ENCODE measurements at regions not wholly inside any gene's neighbourhood (a gene's known extent, or its start where the extent isn't known, plus 50 kb on each side); places are given as distances from the start of the nearest gene placed in this dataset.

DNA sequence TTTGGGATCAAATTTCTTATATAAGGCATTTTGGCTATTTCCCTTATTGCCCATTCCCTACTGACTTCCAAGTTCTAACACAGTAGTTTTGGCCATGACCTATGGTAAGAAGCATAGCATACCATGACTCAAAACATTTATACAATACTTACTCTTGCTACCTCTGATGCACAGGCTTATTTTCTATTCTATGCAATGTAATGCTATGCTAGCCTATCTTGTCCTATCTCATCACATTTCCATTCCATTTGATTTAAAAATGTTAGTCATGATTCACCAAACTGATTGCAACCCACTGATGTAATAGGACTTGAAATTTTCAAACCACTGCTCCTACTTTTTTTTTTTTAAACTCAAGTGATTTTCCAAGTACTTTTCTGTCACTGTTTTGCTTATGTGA, 658.5 kb downstream of the TYW1 start (continued):
- no peak for TF ChIP-seq HOXD13 (CRISPR knock-in tag; IDR thresholded peaks at IDR 0.05; ENCODE audit: borderline replicate concordance)

DNA sequence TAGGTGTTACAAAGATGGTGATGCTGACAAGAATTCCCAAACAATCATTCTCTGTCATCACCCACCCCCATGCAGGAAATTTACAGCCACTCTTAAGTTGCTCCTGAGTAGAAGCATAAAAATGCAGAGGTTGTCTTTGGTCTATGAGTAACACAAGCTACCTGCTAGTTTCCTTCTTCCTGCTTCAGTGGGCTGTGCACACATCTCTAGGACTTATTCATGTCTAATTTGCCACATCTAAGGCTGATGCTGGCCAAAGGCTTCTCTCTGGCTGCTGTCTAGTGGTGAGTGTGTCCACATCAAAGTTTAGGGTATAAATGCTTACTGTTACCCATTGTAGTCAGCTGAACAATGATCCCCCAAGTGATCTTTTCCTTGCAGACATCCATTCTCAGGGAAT, 662.5 kb downstream of the TYW1 start:
- Histone ChIP-seq H3K27ac (ENCODE audit: extremely low read depth, low read depth, low read length) (no peak overlapping the region), H3K36me3 (ENCODE audit: control insufficient read depth in 2 of 2, insufficient read depth in 1 of 2, low read length in 2 of 2) (no peaks in the 10 kb centered on the region), H3K4me1 (ENCODE audit: control insufficient read depth, insufficient read depth, low read length) (no peaks in the 10 kb centered on the region), H3K4me3 (ENCODE audit: low read depth, low read length) (no peak overlapping the region), H3K9me3 (ENCODE audit: control insufficient read depth, insufficient read depth, low read depth, low read length) (no peaks in the 10 kb centered on the region)
- TF ChIP-seq ZNF211 (tag by site-specific recombination; IDR thresholded peaks at IDR 0.05; ENCODE audit: low read depth) = no peak
- no peak for TF ChIP-seq ZNF701 (tag by site-specific recombination; IDR thresholded peaks at IDR 0.05)
- no peak for TF ChIP-seq SP2 (tag by site-specific recombination; IDR thresholded peaks at IDR 0.05)
- no peak for TF ChIP-seq OVOL3 (tag by site-specific recombination; IDR thresholded peaks at IDR 0.05)
- no peak for TF ChIP-seq SETDB1 (IDR thresholded peaks at IDR 0.05; ENCODE audit: insufficient read length, low read length)
- TF ChIP-seq, protein P1, sequence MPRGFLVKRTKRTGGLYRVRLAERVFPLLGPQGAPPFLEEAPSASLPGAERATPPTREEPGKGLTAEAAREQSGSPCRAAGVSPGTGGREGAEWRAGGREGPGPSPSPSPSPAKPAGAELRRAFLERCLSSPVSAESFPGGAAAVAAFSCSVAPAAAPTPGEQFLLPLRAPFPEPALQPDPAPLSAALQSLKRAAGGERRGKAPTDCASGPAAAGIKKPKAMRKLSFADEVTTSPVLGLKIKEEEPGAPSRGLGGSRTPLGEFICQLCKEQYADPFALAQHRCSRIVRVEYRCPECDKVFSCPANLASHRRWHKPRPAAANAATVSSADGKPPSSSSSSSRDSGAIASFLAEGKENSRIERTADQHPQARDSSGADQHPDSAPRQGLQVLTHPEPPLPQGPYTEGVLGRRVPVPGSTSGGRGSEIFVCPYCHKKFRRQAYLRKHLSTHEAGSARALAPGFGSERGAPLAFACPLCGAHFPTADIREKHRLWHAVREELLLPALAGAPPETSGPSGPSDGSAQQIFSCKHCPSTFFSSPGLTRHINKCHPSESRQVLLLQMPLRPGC (tag by site-specific recombination; IDR thresholded peaks at IDR 0.05) = no peak
- no peak for TF ChIP-seq ZNF529 (tag by site-specific recombination; IDR thresholded peaks at IDR 0.05; ENCODE audit: insufficient replicate concordance)
- TF ChIP-seq ZNF600 (tag by site-specific recombination; IDR thresholded peaks at IDR 0.05) = no peak
- no peak for TF ChIP-seq ZNF521 (tag by site-specific recombination; IDR thresholded peaks at IDR 0.05)
- no peak for TF ChIP-seq KLF8 (tag by site-specific recombination; IDR thresholded peaks at IDR 0.05)
- TF ChIP-seq ZNF174 (tag by site-specific recombination; IDR thresholded peaks at IDR 0.05) = no peak
- TF ChIP-seq ZNF366 (tag by site-specific recombination; conservative IDR thresholded peaks at IDR 0.05) = no peak
- TF ChIP-seq ZNF561 (tag by site-specific recombination; IDR thresholded peaks at IDR 0.05; ENCODE audit: borderline replicate concordance) = no peak
- no peak for TF ChIP-seq ZNF843 (tag by site-specific recombination; IDR thresholded peaks at IDR 0.05)
- no peak for TF ChIP-seq ZNF549 (tag by site-specific recombination; IDR thresholded peaks at IDR 0.05)
- no peak for TF ChIP-seq KLF16 (tag by site-specific recombination; IDR thresholded peaks at IDR 0.05)
- no peak for TF ChIP-seq ZNF114 (tag by site-specific recombination; IDR thresholded peaks at IDR 0.05)
- POLR2A ChIA-PET = no interaction called here
- CTCF ChIA-PET = no interaction called here

DNA sequence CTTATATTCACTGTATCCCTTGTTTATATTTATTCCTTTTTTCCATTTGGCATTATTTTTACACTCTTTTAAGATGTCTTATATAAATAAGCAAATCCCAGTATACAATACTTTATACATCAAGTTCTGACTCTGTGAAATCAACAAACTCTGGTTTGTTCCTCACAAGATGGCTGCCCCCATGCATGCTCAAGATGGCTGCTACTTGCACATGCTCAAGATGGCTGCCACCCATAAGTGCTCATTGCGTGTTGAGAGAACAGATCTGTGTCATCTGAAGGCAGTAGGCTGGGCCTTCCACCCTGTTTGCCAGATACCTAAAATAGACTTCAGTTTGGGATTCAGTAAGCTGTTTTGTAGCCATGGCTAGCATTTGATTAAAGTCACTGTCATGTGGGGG, 666.2 kb downstream of the TYW1 start:
- H3K27ac ChIP-seq (ENCODE audit: extremely low read depth, low read depth, low read length) = no peak overlapping the region
- no peaks in the 10 kb centered on the region for H3K36me3 ChIP-seq (ENCODE audit: control insufficient read depth in 2 of 2, insufficient read depth in 1 of 2, low read length in 2 of 2)
- no peak overlapping the region for H3K4me3 ChIP-seq (ENCODE audit: low read depth, low read length)
- ChIA-PET POLR2A (no interaction called here), CTCF (no interaction called here)
- no peaks in the 10 kb centered on the region for H3K9me3 ChIP-seq (ENCODE audit: control insufficient read depth, insufficient read depth, low read depth, low read length)
- H3K4me1 ChIP-seq (ENCODE audit: control insufficient read depth, insufficient read depth, low read length) = no peaks in the 10 kb centered on the region
- TF ChIP-seq ZNF530 (tag by site-specific recombination; IDR thresholded peaks at IDR 0.05; ENCODE audit: low read depth) = no peak
- TF ChIP-seq, protein P2, sequence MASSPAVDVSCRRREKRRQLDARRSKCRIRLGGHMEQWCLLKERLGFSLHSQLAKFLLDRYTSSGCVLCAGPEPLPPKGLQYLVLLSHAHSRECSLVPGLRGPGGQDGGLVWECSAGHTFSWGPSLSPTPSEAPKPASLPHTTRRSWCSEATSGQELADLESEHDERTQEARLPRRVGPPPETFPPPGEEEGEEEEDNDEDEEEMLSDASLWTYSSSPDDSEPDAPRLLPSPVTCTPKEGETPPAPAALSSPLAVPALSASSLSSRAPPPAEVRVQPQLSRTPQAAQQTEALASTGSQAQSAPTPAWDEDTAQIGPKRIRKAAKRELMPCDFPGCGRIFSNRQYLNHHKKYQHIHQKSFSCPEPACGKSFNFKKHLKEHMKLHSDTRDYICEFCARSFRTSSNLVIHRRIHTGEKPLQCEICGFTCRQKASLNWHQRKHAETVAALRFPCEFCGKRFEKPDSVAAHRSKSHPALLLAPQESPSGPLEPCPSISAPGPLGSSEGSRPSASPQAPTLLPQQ (tag by site-specific recombination; IDR thresholded peaks at IDR 0.05) = no peak
- no peak for TF ChIP-seq ZNF621 (tag by site-specific recombination; IDR thresholded peaks at IDR 0.05)
- no peak for TF ChIP-seq ZNF571 (tag by site-specific recombination; IDR thresholded peaks at IDR 0.05)
- TF ChIP-seq GLIS1 (tag by site-specific recombination; IDR thresholded peaks at IDR 0.05) = no peak
- TF ChIP-seq ZNF555 (tag by site-specific recombination; conservative IDR thresholded peaks at IDR 0.05) = no peak
- TF ChIP-seq ZNF510 (tag by site-specific recombination; IDR thresholded peaks at IDR 0.05; ENCODE audit: insufficient replicate concordance) = no peak
- no peak for TF ChIP-seq ZNF121 (tag by site-specific recombination; IDR thresholded peaks at IDR 0.05)
- no peak for TF ChIP-seq ZXDB (tag by site-specific recombination; IDR thresholded peaks at IDR 0.05)
- TF ChIP-seq KLF7 (tag by site-specific recombination; IDR thresholded peaks at IDR 0.05; ENCODE audit: borderline replicate concordance) = no peak
- no peak for TF ChIP-seq KLF8 (tag by site-specific recombination; IDR thresholded peaks at IDR 0.05)
- no peak for TF ChIP-seq ZFHX2 (tag by site-specific recombination; conservative IDR thresholded peaks at IDR 0.05)
- no peak for TF ChIP-seq ZSCAN23 (tag by site-specific recombination; IDR thresholded peaks at IDR 0.05)
- no peak for TF ChIP-seq MEIS1 (CRISPR knock-in tag; IDR thresholded peaks at IDR 0.05; ENCODE audit: borderline replicate concordance)
- TF ChIP-seq ZFP37 (tag by site-specific recombination; IDR thresholded peaks at IDR 0.05) = no peak
- TF ChIP-seq ZNF114 (tag by site-specific recombination; IDR thresholded peaks at IDR 0.05) = no peak
- TF ChIP-seq KLF1 (tag by site-specific recombination; IDR thresholded peaks at IDR 0.05) = no peak

Measured in HEK293 (cell line).